PC-9 (cell line): ENCODE measurements at regions not wholly inside any gene's neighbourhood (a gene's known extent, or its start where the extent isn't known, plus 50 kb on each side); places are given as distances from the start of the nearest gene placed in this dataset.

Experiments used
- CTCF ChIP-seq: fragments of 200-600 bp; sonication (generic); conservative IDR thresholded peaks from 2 replicates; pipeline ENCODE4 v1.6.1; 2017; ENCODE audit warnings: mixed run types, antibody characterized with exemption, mild to moderate bottlenecking, moderate library complexity
- EZH2 ChIP-seq: fragments of 200-600 bp; sonication (generic); IDR thresholded peaks from 2 replicates; pipeline ENCODE4 v1.8.0; 2017; ENCODE audit warnings: antibody characterized with exemption, low read depth

GRCh38 chr9:79056041-79056440 is 515.7 kb upstream of the TLE4 start:
- TF ChIP-seq EZH2, result no peak
- TF ChIP-seq CTCF, result no peak
